GM19025 (cell line): ENCODE measurements at regions not wholly inside any gene's neighbourhood (a gene's known extent, or its start where the extent isn't known, plus 50 kb on each side); places are given as distances from the start of the nearest gene placed in this dataset.
A peak's percentile ranks its signal among the peaks of the same experiment; 100 is the strongest.
"Not testable (repeated sequence)": the region's sequence is repeated elsewhere in the genome, so short reads cannot be mapped to it uniquely, and the experiment has no call there.

Source experiments
- ATAC-seq: cut with Tn5 transposase; IDR thresholded peaks from one replicate; pipeline ENCODE4 v1.9.1; 2021; ENCODE audit warnings: mild to moderate bottlenecking, low read depth, moderate library complexity; ENCODE audit not compliant: unreplicated experiment

- ATAC-seq: no peak
Measured at GRCh38 chr18:2237706-2238105, 333.6 kb downstream of the METTL4 start.

- no peak for ATAC-seq
Measured at GRCh38 chr18:2240311-2240705, 331.0 kb downstream of the METTL4 start.

DNA sequence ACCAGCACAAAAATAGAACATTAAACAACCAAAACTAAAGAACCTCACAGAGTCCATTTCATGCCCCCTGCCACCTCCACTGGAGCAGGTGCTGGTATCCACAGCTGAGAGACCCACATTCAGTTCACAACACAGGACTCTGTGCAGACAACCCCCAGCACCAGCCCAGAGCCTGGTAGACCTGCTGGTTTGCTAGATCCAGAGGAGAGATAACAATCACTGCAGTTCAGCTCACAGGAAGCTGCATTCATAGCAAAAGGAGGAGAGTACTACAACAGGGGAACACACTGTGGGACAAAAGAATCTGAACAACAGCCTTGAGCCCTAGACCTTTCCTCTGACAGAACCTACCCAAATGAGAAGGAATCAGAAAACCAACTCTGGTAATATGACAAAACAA is 326.7 kb downstream of the METTL4 start:
- ATAC-seq: no peak

DNA sequence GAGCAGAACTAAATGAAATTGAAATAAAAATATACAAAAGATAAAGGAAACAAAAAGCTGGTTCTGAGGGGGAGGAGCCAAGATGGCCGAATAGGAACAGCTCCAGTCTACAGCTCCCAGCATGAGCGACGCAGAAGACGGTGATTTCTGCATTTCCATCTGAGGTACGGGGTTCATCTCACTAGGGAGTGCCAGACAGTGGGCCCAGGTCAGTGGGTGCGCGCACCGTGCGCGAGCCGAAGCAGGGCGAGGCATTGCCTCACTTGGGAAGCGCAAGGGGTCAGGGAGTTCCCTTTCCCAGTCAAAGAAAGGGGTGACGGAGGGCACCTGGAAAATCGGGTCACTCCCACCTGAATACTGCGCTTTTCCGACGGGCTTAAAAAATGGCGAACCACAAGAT is 324.2 kb downstream of the METTL4 start:
- ATAC-seq: not testable (repeated sequence)

DNA sequence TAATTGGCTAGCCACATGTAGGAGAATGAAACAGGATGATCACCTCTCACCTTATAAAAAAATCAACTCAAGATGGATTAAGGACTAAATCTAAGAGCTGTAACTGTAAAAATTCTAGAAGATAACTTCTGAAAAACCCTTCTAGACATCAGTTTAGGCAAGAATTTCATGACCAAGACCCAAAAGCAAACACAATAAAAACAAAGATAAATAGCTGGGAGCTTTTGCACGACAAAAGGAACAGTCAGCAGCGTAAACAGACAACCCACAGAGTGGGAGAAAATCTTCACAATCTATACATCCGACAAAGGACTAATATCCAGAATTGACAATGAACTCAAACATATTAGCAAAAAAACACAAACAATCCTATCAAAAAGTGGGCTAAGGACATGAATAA is 316.3 kb downstream of the METTL4 start:
- ATAC-seq: no peak

DNA sequence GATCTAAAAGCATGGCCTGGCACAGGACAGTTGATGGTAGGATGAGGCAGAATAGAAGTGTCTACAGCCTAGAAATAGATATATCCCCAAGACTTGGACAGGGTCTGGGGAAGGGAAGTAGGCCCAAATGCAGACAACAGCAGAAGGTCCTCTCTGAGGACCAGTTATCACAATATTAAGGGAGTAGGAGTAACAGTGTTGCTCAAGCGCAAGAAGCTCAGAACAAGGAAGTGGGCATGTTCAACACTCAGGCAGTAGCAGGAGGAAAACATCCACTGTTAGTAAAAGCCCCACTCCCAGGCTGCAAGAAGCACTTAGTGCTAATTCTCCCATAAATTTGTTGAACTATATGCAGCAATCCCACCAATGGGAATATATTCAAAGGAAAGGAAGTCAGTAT is 314.7 kb downstream of the METTL4 start:
- ATAC-seq: no peak

DNA sequence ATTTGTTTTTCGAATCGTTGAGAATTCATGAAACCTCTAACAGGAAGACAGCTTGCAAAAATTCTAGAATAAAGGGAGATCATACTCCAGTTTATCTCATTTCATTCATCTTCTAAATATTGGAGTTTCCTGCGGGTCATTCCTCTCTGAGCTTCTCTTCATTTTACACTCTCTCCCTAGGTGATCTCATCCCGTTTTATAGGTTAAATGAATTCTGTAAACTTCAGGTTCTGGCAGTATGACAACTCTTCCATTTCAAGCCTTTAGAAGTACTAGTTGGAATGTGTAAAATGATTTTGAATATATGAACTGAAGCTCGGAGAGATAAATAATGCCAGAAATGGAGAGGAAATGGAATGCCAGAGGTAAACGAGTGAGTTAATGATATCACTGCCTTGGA is 312.4 kb downstream of the METTL4 start:
- ATAC-seq: no peak

DNA sequence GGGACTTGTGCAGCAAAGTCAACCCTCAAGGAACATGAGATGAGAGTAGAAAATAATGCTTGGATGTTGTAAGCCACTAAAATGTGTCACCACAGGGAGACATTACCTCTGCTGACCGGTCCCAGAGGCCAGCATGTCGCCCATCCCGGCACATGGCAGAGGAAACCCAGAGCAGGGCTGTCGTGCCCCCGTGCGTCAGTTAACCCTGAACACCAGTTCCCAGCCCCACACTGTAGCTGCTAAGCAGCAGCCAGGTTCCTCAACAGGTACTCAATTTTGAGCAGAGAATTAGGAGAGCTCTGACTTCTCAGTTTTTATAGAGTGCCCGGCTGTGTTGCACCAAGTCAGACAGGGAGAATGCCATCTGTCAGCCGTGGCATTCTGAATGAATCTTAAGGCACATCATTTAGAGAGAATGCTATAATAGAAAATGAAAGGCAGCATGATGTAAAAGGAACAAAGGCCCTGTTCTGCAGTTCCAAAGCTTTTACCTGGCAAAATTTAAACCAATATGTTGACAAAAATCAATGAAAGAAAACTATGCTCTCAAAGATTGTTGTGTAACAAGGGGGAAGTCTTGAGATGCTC is 307.9 kb downstream of the METTL4 start:
- no peak for ATAC-seq

DNA sequence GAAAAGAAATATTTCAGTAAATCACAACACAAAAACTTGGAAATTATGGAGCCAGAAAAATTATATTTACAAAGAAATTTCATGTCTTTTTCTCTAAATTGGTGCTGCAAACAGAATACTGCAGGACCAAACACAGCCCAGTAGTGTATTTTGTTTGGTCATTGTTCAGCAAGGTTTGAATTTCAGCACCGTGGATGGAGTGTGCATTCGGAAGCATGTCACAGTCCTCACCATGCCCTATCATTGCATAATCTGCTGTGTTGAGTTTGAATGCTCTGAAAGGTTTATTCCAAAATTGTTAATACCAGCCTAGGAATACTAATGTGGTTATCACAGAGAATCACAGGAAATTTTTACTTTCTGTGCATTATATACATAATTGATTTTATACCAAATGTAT is 296.7 kb downstream of the METTL4 start:
- ATAC-seq: no peak

DNA sequence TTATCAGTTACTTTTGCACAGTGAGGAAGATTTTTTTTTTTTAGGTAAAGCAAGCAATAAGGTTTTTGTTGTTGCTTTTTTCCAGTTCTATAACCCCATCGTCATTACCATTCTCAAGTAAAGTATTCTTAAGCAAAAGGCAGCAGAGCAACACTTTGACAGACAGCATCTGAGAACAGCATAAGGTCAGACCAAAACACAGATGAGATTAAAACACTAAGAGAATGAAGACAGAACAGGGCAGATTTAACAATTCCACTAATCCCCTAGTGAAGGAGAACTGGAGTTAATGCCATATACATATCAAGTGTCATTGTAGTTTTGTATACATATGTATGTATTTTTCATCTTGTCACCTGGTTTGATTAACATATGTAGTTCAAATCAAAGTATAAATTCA is 290.2 kb downstream of the METTL4 start:
- ATAC-seq: no peak

DNA sequence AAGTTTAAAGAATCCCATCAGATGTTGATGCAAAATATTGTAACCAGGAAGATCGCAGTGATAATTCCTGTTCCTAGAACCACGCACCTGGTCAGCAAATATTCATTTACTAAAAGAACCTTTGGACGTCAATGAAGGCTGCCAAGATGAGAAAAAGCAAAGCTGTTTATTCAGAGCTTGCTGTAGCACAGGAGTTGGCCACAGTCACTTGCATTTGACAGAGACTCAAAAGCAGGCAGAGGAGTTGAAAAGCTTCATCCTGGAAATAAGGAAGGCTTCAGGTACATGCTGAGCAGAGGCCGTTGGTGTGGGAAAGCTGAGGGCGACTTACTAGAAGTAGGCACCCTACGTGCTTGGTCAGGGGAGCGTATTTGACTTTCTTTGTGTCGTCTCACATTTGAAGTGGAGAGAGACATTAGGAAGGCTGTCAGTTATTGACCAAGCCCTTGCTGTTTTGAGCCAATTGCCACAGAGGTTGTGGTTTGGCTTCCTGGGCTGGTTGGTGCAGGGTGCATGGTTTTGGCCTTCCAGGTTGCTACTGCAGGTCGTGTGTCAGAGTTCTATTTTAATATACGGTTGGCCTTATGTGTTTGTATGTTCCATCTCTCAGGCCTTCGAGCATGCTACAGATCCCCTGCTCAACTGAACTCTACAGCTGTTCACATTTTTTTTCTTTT is 289.6 kb downstream of the METTL4 start:
- no peak for ATAC-seq

DNA sequence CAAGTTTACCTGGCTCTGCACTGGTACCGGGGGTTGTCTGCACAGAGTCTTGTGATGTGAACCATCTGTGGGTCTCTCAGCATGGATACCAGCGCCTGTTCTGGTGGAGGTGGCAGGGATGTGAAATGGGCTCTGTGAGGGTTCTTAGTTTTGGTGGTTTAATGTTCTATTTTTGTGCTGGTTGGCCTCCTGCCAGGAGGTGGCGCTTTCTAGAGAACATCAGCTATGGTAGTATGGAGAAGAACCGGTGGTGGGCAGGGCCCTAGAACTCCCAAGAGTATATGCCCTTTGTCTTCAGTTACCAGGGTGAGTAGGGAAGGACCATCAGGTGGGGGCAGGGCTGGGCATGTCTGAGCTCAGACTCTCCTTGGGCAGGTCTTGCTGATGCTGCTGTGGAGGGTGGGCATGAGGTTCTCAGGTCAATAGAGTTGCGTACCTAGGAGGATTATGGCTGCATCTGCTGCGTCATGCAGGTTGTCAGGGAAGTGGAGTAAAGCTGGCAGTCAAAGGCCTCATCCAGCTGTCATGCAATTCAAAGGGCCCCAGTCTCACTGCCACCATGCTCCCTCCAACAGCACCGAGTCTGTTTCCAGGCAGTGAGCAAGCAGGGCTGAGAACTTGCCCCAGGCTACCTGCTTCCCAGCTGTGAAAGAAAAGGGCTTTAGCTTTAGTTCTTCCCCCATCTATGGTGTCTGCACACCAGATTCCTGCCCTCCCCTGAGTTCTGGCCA is 278.0 kb downstream of the METTL4 start:
- no peak for ATAC-seq

- no peak for ATAC-seq
Measured at GRCh38 chr18:2301316-2301715, 270.0 kb downstream of the METTL4 start.

- ATAC-seq: no peak
Measured at GRCh38 chr18:2302012-2302411, 269.3 kb downstream of the METTL4 start.

GRCh38 chr18:2302628-2303516 is 268.4 kb downstream of the METTL4 start:
- no peak for ATAC-seq

- no peak for ATAC-seq
Measured at GRCh38 chr18:2303517-2304238, 267.6 kb downstream of the METTL4 start.

DNA sequence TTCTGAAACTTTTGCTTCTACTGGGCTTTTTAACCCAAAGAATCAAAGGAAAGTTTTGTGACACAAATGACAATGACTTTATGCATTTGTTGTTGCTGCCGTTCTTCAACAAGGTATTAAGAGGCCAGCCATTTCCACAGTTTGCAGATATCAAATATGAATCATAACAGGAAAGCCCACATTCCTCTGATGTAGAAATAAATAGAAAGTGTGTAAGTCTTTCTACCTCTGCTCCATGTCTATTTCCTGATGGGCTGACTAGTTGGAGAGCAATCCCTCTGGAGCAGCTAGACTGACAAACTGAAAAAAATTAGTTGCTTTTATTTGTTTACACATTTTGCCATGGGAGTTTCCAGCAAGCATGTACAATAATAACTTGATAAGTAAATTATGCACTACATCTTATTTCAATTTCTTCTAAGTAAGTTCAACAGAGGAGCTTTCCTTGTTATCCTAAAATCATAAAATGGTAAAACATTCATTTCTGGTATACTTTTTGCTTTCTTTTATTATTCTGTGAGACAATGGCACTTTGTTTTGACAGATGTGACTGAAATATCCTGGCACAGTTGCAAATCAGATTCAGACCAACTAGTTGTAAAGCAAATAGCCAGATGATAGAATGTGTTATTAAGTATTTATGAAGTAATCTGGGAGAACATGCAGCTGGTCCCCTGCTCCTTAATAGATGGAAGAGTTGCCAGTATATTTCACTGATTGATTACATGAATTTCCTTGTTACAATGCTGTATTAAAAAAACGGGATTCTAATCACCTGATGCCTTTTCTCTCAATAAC is 266.7 kb downstream of the METTL4 start:
- no peak for ATAC-seq

DNA sequence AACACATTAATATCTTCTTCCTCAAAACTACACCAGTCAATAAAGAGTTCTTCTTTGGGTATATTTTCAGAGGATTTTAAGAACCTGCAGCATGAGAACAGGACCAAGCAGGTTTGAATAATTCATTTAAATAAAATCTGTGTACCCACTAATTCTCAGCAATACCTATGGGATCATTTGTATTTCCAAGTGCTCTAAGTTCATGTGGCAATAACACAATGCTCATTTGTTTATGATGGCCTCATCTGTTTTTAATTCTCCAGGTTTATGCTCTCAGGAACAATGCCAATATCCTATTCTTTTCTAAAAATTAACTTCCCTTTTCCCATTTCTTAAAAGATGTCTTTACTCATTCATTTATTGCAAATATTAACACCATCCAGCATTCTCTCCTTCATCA is 264.7 kb downstream of the METTL4 start:
- ATAC-seq: no peak

DNA sequence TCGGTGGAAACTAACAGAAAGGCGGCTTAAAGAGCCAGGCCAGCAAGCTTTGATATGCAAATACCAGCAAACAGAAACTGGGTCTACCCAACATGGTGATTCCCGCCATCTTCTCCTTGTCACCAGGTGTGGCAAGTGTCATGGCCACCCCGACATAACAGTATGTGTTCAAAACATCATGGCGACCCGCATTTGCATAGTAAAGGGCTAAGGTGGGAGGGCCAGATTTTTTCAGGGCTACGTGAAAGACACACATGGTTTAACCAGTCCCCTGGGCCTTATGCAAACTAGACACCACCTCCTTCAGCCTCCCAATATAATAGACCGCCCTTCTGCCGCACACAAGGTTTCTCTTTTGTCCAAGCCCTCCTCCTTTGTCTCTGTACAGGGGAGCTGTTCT is 260.4 kb downstream of the METTL4 start:
- ATAC-seq: no peak

GRCh38 chr18:2312440-2312839 is 258.9 kb downstream of the METTL4 start:
- ATAC-seq: peak; percentile 50
